ENCODE measurements at regions not wholly inside any gene's neighbourhood (a gene's known extent, or its start where the extent isn't known, plus 50 kb on each side); places are given as distances from the start of the nearest gene placed in this dataset.
A peak's percentile ranks its signal among the peaks of the same experiment; 100 is the strongest.

- TF ChIP-seq TFE3 (CRISPR knock-in tag; IDR thresholded peaks at IDR 0.05) (no peak), MAFK (IDR thresholded peaks at IDR 0.05; ENCODE audit: low read length) (peak; percentile 20; the same call in 1 of the 2 replicates), SMAD1 (IDR thresholded peaks at IDR 0.05; ENCODE audit: low read depth, low read length, partially characterized antibody) (no peak), FOSL1 (tag; conservative IDR thresholded peaks at IDR 0.05) (0 out of 2 replicates have a peak, but pooled peaks have one; percentile 27), FOXJ2 (tag; IDR thresholded peaks at IDR 0.05) (no peak), CTCF (IDR thresholded peaks at IDR 0.05 in 2 of 3, conservative IDR thresholded peaks at IDR 0.05 in 1 of 3; ENCODE audit: insufficient read depth in 2 of 3, low read depth in 1 of 3, low read length in 3 of 3) (no peak), HMBOX1 (IDR thresholded peaks at IDR 0.05) (no peak), ZC3H8 (IDR thresholded peaks at IDR 0.05) (no peak), C11orf30 (IDR thresholded peaks at IDR 0.05; ENCODE audit: low read depth) (0 out of 2 replicates have a peak, but pooled peaks have one; percentile 25), FOXA1 (IDR thresholded peaks at IDR 0.05; ENCODE audit: borderline replicate concordance) (no peak), MYNN (IDR thresholded peaks at IDR 0.05) (no peak), MYNN (CRISPR knock-in tag; IDR thresholded peaks at IDR 0.05) (no peak), ZBTB1 (CRISPR knock-in tag; IDR thresholded peaks at IDR 0.05; ENCODE audit: borderline replicate concordance, low read depth) (no peak), ZNF165 (CRISPR knock-in tag; IDR thresholded peaks at IDR 0.05; ENCODE audit: borderline replicate concordance) (no peak), PCBP2 (IDR thresholded peaks at IDR 0.05; ENCODE audit: low read depth, low read length, poor library complexity, severe bottlenecking) (no peak), KLF10 (CRISPR knock-in tag; IDR thresholded peaks at IDR 0.05) (no peak), HLTF (IDR thresholded peaks at IDR 0.05) (no peak), ZNF511 (CRISPR knock-in tag; IDR thresholded peaks at IDR 0.05) (no peak), ZNF134 (CRISPR knock-in tag; conservative IDR thresholded peaks at IDR 0.05) (no peak), KAT7 (CRISPR knock-in tag; IDR thresholded peaks at IDR 0.05; ENCODE audit: borderline replicate concordance) (no peak), MTA2 (IDR thresholded peaks at IDR 0.05; ENCODE audit: low read depth) (no peak), NFE2 (IDR thresholded peaks at IDR 0.05; ENCODE audit: low read depth) (peak; percentile 75), HNRNPK (IDR thresholded peaks at IDR 0.05; ENCODE audit: low read depth, low read length, poor library complexity, severe bottlenecking) (no peak), PHB2 (IDR thresholded peaks at IDR 0.05; ENCODE audit: low read depth) (no peak), ZNF695 (CRISPR knock-in tag; IDR thresholded peaks at IDR 0.05) (no peak), SNIP1 (IDR thresholded peaks at IDR 0.05; ENCODE audit: low read depth) (no peak), TAF7 (tag; IDR thresholded peaks at IDR 0.05) (no peak), CEBPB (tag; IDR thresholded peaks at IDR 0.05) (no peak), TARDBP (IDR thresholded peaks at IDR 0.05) (no peak)
Observed at GRCh38 chr7:125504848-125505247, 575.2 kb upstream of the POT1 start (continued).
